ENCODE measurements at regions not wholly inside any gene's neighbourhood (a gene's known extent, or its start where the extent isn't known, plus 50 kb on each side); places are given as distances from the start of the nearest gene placed in this dataset.
"Not testable (repeated sequence)": the region's sequence is repeated elsewhere in the genome, so short reads cannot be mapped to it uniquely, and the experiment has no call there.

DNA sequence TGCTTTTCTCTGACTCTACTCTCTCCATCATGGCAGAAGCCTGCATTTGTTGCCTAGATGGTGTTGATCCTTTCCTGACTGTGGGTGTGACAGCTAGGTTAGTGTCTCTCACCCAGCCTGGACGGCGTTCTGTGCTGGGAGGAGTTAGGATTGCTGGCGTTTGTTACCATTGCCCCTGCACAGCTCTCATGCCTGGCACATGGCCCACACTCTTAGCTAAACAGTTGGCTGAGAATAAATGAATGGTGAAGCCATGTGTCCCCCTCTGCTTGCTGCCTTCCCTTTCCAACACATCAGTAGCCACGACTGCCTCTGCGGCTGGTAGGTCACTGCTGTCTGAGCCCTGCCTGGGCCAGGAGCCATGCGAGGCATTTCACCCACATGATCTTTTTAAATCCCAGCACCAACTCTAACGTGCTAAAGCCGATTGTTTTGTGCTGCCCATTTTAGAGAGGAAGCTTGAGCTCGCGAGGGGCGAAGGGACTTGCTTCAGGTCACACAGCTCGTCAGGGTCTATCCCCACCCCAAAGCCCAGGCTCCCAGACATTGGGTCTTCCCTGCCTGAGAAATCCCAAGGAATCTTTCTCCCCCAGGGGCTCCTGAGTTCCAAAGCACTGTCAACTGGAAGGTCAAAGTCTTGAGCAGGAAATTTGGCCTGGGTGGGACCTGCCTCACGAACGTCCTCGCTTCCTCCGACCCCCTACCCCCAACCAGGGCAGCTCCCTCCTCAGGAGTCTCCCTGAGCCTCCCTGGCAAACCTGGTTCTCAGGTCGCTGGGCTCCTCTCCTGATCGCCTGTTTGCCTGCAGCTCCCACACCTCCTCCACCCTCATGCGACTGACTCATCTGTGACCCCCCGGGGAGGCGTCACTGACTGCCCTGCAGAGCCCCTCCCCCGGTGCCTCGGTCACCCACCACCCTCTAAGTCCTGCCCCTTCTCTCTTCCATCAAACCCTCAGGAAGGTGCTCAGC, 271.7 kb upstream of the C1orf174 start:
- DNase-seq (ENCODE audit: low read depth in 3 of 3), result no peak

DNA sequence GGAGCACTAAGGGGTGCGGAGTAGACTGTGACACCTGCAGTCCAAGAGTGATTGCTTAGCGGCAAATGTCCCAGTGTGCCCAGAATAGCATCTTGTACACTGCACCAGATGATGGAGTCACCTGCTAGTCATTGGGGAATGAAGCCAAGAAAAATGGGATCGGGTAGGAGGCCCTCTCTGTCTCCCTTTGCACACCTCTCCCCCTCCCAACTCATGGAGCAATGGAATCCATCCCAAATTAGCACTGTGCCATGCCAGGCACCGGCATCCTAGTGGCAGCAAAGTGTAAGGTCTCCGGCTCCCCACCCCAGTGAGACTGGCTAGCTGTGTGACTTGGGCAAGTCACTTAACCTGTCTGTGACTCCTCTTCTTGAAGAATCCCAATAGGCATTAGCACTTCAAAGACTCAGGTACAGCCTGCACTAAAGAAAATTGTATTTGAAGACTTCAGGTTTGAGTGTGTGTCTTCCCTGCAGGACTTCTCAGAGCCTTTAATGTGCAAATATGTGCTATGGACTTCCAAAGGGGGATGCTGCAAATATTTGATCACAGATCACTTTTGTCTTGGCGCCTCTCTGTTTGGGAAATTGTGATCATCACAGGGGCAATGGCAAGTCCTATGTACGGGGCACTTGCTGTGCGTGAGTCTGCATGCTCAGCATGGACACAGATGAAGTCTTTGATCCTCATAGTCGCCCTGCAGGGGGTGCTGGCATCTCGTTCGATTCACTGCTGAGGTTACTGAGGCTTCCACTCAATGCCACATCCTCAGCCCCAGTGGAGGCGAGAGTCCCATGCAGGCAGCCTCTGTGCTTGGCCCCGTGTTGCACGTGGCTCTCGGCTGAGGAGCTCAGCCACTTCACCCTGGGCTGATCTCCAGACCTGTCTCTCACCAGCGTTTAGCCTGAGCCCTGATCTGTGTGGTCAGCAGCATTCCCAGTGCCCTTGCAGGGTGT, 272.9 kb upstream of the C1orf174 start:
- no peak for DNase-seq (ENCODE audit: low read depth in 3 of 3)

DNA sequence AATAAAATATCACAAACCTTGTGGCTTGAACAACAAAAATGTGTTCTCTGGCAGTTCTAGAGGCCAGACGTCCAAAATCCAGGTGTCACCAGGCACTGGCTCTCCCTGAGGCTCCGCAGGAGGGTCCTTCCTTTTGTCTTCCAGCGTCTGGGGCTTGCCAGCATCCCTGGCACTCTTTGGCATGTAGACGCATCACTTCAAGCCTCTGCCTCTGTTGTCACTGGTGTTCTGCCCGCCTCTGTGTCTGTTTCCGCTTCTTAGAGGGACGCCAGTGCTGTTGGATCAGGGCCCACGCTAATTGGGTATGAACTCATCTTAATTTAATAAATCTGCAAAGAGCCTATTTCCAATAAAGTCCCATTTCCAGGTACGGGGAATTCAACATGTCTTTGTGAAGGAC, 273.7 kb upstream of the C1orf174 start:
- no peak for DNase-seq (ENCODE audit: low read depth in 3 of 3)

DNA sequence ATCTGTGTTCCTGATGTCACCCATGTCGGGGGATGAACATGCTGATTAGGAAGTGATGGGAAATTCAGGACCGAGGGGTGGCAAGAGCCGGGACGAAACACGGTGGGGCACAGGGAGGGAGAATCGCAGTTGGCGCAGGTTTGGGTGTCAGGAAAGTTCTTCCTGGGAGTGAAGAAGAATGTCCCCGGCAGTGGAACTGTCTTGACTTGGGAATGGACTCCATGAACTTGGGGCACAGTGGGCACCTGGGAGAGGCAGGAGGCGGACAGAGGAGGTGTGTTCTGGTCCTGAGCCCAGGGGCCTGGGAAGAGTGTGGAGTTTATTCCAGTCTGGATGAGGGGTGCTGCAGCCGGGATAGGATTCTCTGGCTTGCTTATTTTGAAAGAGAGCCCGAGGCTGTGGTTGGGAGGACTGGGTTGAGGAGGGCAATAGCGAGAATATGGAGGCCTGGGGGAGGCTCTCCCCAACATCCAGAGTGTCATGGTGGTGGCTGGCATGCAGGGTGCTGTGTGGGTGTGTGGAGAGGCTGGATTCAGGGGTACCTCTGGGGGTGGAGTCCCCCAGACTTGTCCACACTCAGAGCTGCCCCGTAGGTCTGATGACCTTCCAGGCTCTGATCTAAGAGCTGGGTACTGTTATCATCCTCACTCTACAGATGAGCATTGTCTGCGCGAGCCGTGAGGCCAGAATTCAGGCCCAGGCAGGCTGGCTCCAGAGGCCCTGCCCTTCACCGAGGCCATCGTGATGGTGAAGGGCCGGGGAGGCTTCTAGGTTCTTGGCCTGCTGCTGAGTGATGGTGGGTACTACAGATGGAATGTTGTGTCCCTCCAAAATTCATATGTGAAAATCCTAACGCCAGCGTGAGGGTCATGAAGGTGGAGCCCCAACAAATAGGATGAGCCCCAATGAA, 274.5 kb upstream of the C1orf174 start:
- no peak for DNase-seq (ENCODE audit: low read depth in 3 of 3)

DNA sequence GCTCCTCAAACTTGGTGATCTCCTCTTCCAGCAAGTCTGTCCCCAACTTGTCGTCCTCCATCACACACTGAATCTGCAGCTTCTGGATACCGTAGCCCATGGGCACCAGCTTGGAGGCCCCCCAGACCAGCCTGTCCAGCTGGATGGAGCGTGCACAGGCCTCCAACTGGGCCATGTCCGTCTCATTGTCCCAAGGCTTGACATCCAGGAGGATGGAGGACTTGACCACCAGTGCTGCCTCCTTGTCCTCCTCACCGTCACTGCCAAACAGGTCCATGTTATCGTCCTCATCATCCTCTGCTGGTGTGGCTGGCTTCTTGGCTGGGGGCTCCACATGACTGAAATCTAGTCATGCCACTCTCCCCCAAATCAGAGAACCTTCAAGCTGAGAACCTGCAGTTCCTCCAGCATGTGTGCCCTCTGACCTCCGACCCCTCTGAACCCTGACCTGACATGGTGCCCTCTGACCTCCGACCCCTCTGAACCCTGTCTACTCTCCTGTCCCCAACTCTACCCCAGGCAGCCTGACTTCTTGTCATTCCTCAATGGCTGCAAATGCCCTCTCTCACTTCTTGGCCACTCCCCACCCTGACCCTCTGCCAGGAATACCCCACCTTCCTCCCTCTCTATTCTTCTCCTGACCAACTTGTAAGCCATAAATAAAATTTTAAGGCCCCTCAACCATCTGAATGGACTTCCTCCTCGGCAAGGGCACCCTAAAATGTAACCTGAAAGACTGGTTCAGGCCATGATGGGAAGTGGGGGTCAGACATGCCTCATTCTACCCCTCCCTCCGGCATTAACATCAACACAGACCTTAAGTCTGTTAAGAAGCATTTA, 275.7 kb upstream of the C1orf174 start:
- DNase-seq (ENCODE audit: low read depth in 3 of 3), result no peak

DNA sequence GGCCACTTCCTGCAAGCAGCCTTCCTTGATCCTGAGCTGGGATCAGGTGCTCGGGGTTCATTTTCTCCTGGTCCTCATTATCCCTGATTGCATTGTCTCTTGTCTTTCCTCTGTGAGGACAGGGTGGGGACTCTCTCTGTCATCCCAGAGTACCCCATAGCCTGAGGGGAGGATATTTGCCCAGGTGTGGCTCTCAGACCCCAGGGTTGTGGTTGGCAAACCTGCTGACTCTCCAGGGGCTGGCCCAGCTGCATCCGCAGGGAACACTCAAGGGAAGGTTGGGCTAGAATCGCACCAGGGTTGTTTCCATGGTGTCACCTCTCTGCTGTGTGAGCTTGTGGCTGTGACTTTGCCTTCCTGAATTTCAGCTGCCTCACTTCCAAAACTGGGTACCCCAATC, 276.8 kb upstream of the C1orf174 start:
- no peak for DNase-seq (ENCODE audit: low read depth in 3 of 3)

DNA sequence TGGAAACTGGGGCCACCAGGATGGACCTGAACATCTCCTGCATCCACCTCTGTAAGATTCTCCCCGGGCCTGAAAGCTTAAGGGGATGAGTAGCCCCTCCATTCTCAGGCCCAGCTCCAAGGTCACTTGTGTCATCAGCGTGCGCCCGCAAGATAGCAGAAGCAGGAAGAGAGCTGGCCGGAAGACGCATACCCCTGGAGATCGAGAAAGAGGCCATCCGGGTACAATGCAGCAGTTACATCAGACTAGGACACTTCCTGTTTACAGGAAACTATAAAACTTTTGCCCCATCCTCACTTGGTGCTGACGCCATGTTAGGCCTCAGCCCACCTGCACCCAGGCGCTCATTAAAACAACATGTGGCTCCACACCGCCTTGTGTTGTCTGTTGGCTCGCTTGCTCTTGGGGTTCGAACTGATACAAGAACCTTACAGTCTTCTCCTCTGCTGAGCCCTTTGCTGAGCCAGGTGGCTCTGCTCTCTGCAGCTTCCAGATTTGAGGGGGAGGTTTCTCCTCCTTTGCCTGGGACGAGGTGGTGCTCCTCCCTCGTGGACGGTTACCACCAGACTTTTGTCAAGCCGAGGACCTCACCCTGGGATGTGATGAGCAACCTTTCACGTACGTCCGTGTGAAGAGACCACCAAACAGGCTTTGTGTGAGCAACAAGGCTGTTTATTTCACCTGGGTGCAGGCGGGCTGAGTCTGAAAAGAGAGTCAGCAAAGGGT, 277.5 kb upstream of the C1orf174 start:
- no peak for DNase-seq (ENCODE audit: low read depth in 3 of 3)

DNA sequence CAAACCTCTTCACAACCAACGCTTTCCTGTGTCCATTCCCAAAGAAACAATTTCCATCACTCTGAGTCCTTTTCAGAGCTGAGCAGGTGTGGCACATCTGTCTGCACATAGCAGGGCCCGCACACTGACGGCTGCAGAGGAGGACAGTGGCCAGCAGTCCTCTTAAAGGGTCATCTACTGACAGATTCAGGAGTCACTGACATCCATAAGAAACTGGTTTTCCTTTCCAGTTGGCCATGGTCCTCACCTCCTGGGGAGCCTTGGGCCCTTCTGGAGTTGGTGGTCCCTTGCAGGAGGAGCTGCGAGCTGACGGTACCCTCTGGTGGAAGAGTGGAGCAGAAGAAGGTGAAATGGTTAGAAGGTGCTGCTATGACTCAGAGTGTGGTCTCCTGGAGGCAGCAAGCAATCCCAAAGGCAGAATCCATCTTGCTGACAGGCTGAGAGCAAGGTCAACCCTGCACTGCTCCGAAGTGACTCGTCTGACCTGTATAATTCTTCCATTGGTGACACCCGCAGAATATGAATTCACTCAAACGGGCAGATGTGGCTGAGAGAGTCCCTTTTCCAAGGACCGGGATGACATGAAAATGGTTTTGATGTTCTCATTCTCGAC, 278.5 kb upstream of the C1orf174 start:
- no peak for DNase-seq (ENCODE audit: low read depth in 3 of 3)

DNA sequence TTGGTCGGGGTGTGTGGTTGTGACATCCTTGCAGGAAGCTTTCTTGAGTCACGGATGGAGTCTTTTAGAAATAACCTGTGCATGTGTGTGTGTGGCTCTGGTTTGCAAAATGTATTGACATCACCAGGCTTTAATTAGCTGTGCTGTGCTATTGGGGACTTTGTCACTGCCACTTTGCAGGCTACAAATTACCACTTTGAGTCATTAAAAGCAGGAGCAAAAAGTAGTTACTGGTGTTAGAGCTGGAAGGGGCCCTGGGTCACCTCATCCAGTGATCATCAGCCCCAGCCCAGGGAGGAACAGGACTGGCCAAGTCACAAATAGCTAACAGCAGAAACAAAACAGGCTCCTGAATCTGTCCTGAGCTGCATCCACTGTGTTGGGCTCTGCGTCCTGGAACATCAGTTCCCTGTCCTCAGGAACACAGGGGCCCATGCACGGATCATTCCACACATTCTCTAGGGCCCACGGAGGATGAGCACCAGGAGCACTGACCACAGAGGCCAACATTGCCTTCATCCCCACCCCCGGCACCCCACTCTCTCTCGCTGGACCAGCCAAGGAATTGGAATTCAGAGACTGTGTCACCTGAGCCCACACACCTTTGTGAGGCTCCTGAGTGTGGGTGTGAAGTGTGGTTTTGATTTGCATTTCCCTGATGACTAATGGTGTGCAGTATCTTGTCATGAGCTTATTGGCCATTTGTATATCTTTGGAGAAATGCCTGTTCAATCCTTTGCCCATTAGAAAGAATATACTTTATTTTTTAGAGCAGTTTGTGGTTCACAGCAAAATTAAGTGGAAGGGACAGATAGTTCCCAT, 280.1 kb upstream of the C1orf174 start:
- DNase-seq (ENCODE audit: low read depth in 3 of 3), result no peak

DNA sequence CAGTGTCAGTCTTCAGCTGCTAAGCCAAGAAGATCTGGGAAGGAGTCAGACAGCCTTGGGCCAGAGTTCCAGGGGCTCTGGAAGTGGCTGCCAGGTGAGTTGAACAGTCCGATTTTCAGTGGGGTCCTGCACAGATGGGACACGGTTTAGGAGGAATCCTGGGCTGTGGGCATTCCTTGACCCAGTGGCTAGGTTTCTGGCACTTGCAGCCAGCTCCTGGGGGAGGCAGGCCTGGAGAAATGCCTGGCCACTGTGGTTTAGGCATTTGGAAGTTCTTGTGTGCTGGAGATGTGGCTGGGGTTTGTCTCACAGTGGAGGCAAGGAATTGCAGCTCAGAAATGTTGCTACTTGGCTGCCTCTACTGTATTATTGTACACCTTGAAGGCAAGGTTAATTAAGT, 286.4 kb upstream of the C1orf174 start:
- DNase-seq (ENCODE audit: low read depth in 3 of 3), result not testable (repeated sequence)

DNA sequence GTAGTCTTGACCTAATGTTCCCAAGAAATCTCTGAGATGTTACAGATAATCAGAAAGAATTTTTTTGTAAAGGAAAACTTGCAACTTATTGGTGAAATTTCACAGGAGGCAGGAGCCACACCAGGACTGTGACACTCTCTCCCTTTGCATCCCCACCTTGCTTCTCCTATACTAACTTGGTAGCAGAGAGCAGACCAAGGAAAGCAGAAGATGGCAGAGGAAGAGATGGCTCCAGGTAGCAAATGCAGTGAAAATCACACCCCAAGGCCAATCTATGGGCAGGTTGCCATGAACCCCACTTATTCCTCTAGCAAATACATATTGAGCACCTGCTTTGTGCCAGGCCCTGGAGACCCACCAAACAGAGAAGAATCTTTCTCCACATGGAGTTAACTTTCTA, 303.4 kb upstream of the C1orf174 start:
- DNase-seq (ENCODE audit: low read depth in 3 of 3), result no peak

DNA sequence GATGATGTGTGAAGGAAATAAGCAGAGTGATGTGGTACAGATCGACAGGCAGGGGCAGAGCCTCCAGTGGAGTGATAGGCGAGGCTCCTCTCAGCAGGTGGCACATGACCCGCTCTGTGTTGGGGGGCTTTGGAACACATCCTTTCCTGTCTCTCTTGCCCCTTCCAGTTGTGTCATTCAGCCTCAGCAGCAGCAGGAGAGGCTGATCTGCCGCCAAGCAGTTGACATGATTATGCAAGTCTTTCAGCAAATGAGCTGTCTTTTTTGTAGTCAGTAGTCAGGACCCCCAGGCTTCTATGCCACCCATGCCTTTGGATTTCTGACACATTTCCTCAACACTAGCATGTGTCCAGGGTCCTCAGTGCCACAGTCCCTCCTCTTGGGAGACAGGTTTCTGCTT, 307.1 kb upstream of the C1orf174 start:
- DNase-seq (ENCODE audit: low read depth in 3 of 3), result no peak

DNA sequence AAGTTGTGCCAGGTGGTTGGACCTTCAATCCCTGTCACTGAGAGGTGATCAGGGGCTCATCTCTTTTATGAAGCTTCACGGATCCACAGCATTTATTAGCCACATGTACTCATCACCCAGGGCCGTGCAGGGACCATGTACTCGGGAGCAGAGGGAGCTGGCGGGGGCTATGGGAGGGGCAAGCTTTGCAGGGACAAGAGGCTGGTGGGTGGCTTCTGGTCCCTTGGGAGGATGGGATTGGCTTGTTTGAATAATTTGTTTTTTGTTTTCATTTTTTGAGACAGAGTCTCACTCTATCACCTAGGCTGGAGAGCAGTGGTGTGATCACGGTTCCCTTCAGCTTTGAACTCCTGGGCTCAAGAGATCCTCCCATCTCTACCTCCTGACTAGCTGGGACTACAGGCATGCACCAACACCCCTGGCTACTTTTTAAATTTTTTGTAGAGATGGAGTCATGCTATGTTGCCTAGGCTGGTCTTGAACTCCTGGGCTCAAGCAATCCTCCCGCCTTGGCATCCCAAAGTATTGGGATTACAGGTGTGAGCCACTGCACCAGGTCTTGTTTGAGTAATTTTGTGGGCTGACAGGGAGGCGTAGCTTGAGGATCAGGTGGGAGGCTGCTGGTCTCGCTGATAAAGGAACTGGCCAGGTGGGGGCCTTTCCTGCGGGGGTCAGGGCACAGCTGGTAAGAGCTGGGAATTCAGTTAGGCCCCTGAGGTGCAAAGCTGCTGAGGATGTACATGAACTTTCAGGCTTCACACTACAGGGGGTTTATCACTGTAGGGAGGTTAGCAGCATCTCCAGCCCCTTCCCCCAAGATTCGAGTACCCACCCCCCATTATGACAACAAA, 308.0 kb upstream of the C1orf174 start:
- DNase-seq (ENCODE audit: low read depth in 3 of 3), result no peak

DNA sequence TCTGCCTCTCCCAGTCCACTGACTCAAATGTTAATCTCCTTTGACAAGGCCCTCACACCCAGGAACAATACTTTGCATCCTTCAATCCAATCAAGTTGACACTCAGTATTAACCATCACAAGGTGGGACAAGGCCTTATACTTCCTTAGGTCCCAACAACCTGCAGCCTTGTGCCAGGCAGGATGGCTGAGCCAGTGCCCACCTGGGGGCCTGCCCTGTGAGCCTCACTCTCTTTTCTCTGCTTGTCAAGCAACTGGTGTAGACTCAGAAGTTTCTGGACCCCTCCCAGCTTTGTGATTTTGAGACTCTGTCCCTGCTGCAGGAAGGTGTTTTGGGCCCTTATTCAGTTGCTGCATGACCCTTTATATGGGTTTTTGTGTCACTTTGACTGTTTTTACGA, 310.0 kb upstream of the C1orf174 start:
- DNase-seq (ENCODE audit: low read depth in 3 of 3), result no peak

DNA sequence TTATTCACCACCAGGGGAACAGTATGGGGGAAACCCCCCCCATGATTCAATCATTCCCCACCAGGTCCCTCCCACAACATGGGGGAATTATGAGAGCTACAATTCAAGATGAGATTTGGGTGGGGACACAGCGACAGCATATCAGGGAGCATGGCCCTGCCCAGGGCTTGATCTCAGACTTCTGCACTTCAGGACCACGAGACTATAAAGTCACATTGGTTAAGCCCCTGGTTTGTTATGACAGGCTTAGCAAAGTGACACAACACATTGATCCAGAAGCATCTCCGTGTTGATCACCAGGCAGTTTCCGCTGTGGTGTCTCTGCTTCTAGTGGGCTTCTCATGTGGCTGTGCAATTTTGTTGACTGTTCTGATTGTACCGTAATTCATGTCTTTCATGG, 312.7 kb upstream of the C1orf174 start:
- DNase-seq (ENCODE audit: low read depth in 3 of 3), result no peak

DNA sequence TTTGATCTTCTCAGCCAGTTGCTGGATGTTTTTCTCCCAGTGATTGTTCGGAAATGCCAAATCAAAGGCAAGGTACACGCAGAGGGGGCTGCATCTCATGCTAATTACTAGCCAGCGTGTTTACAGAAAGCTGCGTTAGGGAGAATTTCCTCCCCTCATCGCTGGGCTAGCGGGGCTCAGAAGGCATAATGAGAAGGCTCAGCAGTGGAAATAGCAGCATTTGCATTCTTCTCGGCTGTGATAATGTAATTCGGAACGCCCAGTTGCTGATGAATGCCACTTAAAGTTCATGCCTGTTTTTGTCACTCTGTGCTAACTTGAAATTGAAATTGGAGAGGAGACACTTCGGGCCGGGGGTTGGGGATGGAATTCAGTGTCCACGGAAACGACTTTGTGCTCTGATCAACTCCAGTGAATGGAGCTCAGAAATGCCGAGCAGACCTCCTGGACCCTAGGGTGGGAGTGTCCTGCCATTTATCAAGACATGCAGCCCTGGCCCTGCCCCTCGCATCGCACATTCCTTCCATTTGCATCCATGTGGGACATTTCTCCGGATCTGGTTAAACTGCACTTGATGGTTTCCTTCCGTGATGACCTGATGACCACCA, 313.4 kb upstream of the C1orf174 start:
- DNase-seq (ENCODE audit: low read depth in 3 of 3), result no peak

DNA sequence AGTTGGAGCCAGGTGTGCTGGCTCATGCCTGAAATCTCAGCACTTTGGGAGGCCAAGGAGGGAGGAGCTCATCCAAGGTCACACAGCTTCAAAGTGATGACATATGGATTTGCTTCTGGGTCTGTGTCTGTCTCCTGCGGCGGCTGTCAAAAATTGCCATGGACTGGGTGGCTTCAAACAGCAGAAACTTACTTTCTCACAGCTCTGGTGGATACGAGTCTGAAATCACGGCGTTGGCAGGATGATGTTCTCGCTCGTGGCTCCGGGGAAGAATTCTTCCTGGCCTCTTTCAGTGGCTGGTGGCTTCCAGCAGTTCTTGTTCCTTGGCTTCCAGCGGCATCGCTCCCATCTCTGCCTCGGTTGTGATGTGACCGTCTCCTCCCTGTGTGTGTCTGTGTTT, 314.8 kb upstream of the C1orf174 start:
- DNase-seq (ENCODE audit: low read depth in 3 of 3), result no peak

All from stimulated activated CD4-positive, alpha-beta T cell treated with anti-CD3 and anti-CD28 coated beads, TNF-alpha, amount 100 ng/mL, for 4 hours (primary cell).